ENCODE measurements at regions not wholly inside any gene's neighbourhood (a gene's known extent, or its start where the extent isn't known, plus 50 kb on each side); places are given as distances from the start of the nearest gene placed in this dataset.

DNA sequence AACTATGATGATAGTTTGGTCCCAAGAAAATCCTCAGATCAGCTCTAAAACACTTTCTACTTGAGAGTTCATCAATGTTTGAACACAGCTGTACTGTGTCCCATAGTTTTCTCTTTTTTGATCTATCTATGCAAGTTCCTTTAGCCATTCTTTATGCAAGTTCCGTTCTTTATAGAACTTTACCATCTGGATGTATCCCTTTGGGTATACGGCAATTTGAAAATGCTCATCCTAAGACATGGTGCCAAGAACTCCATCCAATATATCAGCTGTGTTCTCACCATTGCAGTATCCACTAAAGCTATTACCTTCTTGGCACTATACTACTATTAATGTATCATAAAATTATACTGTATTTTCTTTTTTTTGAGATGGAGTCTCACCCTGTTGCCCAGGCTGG lies 276.9 kb downstream of the NOVA1 start:
- H4K20me1 ChIP-seq (ENCODE audit: insufficient read depth) = no peaks in the 10 kb centered on the region
- H3K9me2 ChIP-seq (ENCODE audit: insufficient read depth, low read length) = no peaks in the 10 kb centered on the region
- no peaks in the 10 kb centered on the region for H3K9me3 ChIP-seq (ENCODE audit: low read length)
- H3F3A ChIP-seq (ENCODE audit: insufficient read depth, low read length, poor library complexity, severe bottlenecking) = no peaks in the 10 kb centered on the region
- TF ChIP-seq TAF1 (IDR thresholded peaks at IDR 0.05; ENCODE audit: low read depth) (no peak), MXI1 (conservative IDR thresholded peaks at IDR 0.05; ENCODE audit: poor library complexity, severe bottlenecking) (no peak)
- no peak overlapping the region for H3K9ac ChIP-seq (ENCODE audit: low read length)
- H3K4me2 ChIP-seq (ENCODE audit: low read length) = no peak overlapping the region
- no peak overlapping the region for H3K4me3 ChIP-seq (ENCODE audit: low read length)
- H2AFZ ChIP-seq (ENCODE audit: low read depth, low read length) = no peak overlapping the region
- H3K36me3 ChIP-seq (ENCODE audit: insufficient read depth, low read length) = no peaks in the 10 kb centered on the region
- no peaks in the 10 kb centered on the region for H3K79me2 ChIP-seq (replicated peaks; ENCODE audit: insufficient read depth, low read length)
- no peak overlapping the region for H3K27ac ChIP-seq (ENCODE audit: low read length)
- no peaks in the 10 kb centered on the region for H3K27me3 ChIP-seq (ENCODE audit: insufficient read depth, low read depth, low read length)

DNA sequence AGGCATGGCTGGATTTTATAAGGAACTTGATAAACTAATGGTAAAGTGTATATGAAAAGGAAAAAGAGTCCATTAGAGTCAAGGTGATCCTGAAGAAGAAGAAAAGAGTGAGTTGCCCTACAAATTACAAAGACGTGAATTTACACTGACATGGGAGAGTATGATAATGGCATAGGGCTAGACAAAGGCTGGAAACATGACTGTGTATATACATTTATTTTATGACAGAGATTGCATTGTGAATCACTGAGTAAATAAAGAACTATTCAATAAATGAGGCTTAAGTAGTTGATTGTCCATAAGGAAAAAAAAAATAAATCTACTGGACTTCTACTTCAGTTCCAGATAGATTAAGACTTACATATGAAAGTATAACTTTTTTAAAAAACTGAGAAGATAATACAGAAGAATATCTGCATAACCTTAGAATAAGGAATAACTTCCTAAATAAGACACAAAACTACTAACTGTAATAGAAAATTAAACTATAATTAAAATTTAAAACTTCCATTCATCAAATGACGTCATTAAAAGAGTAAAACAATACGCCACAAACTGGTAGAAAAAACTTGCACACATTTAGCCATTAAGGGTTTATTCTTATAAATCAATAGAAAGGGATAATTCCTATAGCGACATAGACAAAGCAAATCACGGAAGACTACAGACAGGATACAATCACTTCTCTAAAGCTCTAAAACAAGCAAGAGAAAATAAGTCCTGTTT lies 278.5 kb downstream of the NOVA1 start:
- no peaks in the 10 kb centered on the region for H3F3A ChIP-seq (ENCODE audit: insufficient read depth, low read length, poor library complexity, severe bottlenecking)
- no peaks in the 10 kb centered on the region for H3K36me3 ChIP-seq (ENCODE audit: insufficient read depth, low read length)
- no peak overlapping the region for H3K4me2 ChIP-seq (ENCODE audit: low read length)
- no peaks in the 10 kb centered on the region for H3K79me2 ChIP-seq (replicated peaks; ENCODE audit: insufficient read depth, low read length)
- no peak overlapping the region for H3K9ac ChIP-seq (ENCODE audit: low read length)
- H3K27me3 ChIP-seq (ENCODE audit: insufficient read depth, low read depth, low read length) = no peaks in the 10 kb centered on the region
- no peaks in the 10 kb centered on the region for H4K20me1 ChIP-seq (ENCODE audit: insufficient read depth)
- H3K27ac ChIP-seq (ENCODE audit: low read length) = no peak overlapping the region
- H2AFZ ChIP-seq (ENCODE audit: low read depth, low read length) = no peak overlapping the region
- TF ChIP-seq EZH2 (IDR thresholded peaks at IDR 0.05; ENCODE audit: borderline replicate concordance, insufficient read depth, low read length, poor library complexity, severe bottlenecking) (no peak), SMC3 (conservative IDR thresholded peaks at IDR 0.05; ENCODE audit: poor library complexity) (no peak), TAF1 (IDR thresholded peaks at IDR 0.05; ENCODE audit: low read depth) (no peak), POLR2AphosphoS5 (IDR thresholded peaks at IDR 0.05) (no peak), REST (IDR thresholded peaks at IDR 0.05; ENCODE audit: borderline replicate concordance) (no peak), RAD21 (conservative IDR thresholded peaks at IDR 0.05) (no peak), EP300 (conservative IDR thresholded peaks at IDR 0.05; ENCODE audit: poor library complexity, severe bottlenecking) (no peak), MXI1 (conservative IDR thresholded peaks at IDR 0.05; ENCODE audit: poor library complexity, severe bottlenecking) (no peak)
- TF ChIP-seq, protein P1, sequence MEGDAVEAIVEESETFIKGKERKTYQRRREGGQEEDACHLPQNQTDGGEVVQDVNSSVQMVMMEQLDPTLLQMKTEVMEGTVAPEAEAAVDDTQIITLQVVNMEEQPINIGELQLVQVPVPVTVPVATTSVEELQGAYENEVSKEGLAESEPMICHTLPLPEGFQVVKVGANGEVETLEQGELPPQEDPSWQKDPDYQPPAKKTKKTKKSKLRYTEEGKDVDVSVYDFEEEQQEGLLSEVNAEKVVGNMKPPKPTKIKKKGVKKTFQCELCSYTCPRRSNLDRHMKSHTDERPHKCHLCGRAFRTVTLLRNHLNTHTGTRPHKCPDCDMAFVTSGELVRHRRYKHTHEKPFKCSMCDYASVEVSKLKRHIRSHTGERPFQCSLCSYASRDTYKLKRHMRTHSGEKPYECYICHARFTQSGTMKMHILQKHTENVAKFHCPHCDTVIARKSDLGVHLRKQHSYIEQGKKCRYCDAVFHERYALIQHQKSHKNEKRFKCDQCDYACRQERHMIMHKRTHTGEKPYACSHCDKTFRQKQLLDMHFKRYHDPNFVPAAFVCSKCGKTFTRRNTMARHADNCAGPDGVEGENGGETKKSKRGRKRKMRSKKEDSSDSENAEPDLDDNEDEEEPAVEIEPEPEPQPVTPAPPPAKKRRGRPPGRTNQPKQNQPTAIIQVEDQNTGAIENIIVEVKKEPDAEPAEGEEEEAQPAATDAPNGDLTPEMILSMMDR (IDR thresholded peaks at IDR 0.05; ENCODE audit: poor library complexity, severe bottlenecking) = no peak
- no peak overlapping the region for H3K4me3 ChIP-seq (ENCODE audit: low read length)
- no peaks in the 10 kb centered on the region for H3K9me3 ChIP-seq (ENCODE audit: low read length)
- no peaks in the 10 kb centered on the region for H3K9me2 ChIP-seq (ENCODE audit: insufficient read depth, low read length)

Data from neural cell (in vitro differentiated cells).